ENCODE measurements at regions not wholly inside any gene's neighbourhood (a gene's known extent, or its start where the extent isn't known, plus 50 kb on each side); places are given as distances from the start of the nearest gene placed in this dataset.
"Not testable (repeated sequence)": the region's sequence is repeated elsewhere in the genome, so short reads cannot be mapped to it uniquely, and the experiment has no call there.

GRCh38 chr1:87403061-87403820, 74.6 kb downstream of the LMO4 start:
- Mint-ChIP-seq H3K27ac (no peak overlapping the region), H3K36me3 (ENCODE audit: low read depth) (peaks cover 8% of the 10 kb centered on the region), H3K9me3 (peaks cover 7% of the 10 kb centered on the region), H3K4me3 (no peak overlapping the region), H3K4me1 (peaks cover 6% of the 10 kb centered on the region), H3K27me3 (ENCODE audit: low read depth, poor library complexity) (peaks cover 2% of the 10 kb centered on the region)
- no peak for DNase-seq
- no peak for TF ChIP-seq CTCF (IDR thresholded peaks at IDR 0.05)

GRCh38 chr1:87404296-87404695, 75.6 kb downstream of the LMO4 start:
- DNase-seq: no peak
- Mint-ChIP-seq H3K4me3 (no peak overlapping the region), H3K4me1 (peaks cover 4% of the 10 kb centered on the region), H3K27me3 (ENCODE audit: low read depth, poor library complexity) (no peaks in the 10 kb centered on the region), H3K9me3 (peaks cover 7% of the 10 kb centered on the region), H3K36me3 (ENCODE audit: low read depth) (peaks cover 8% of the 10 kb centered on the region), H3K27ac (no peak overlapping the region)
- no peak for TF ChIP-seq CTCF (IDR thresholded peaks at IDR 0.05)

GRCh38 chr1:87408665-87409248, 80.1 kb downstream of the LMO4 start:
- H3K27me3 Mint-ChIP-seq (ENCODE audit: low read depth, poor library complexity): no peaks in the 10 kb centered on the region
- TF ChIP-seq CTCF (IDR thresholded peaks at IDR 0.05): no peak
- no peak overlapping the region for H3K27ac Mint-ChIP-seq
- H3K4me3 Mint-ChIP-seq: no peak overlapping the region
- peaks cover 7% of the 10 kb centered on the region for H3K9me3 Mint-ChIP-seq
- H3K36me3 Mint-ChIP-seq (ENCODE audit: low read depth): peaks cover 8% of the 10 kb centered on the region
- no peak for DNase-seq
- peaks cover 4% of the 10 kb centered on the region for H3K4me1 Mint-ChIP-seq

- Mint-ChIP-seq H3K36me3 (ENCODE audit: low read depth) (peaks cover 5% of the 10 kb centered on the region), H3K4me1 (peaks cover 4% of the 10 kb centered on the region), H3K4me3 (no peak overlapping the region), H3K27me3 (ENCODE audit: low read depth, poor library complexity) (no peaks in the 10 kb centered on the region), H3K9me3 (peaks cover 8% of the 10 kb centered on the region), H3K27ac (no peak overlapping the region)
- TF ChIP-seq CTCF (IDR thresholded peaks at IDR 0.05): no peak
- DNase-seq: no peak
Measured at GRCh38 chr1:87410776-87411480, 82.2 kb downstream of the LMO4 start.

GRCh38 chr1:87413846-87414245, 85.2 kb downstream of the LMO4 start:
- H3K36me3 Mint-ChIP-seq (ENCODE audit: low read depth); H3K27ac Mint-ChIP-seq; H3K9me3 Mint-ChIP-seq; H3K4me3 Mint-ChIP-seq; H3K4me1 Mint-ChIP-seq; H3K27me3 Mint-ChIP-seq (ENCODE audit: low read depth, poor library complexity); DNase-seq: not testable (repeated sequence)

- Mint-ChIP-seq H3K4me3 (no peak overlapping the region), H3K36me3 (ENCODE audit: low read depth) (peaks cover 9% of the 10 kb centered on the region), H3K27me3 (ENCODE audit: low read depth, poor library complexity) (peaks cover 3% of the 10 kb centered on the region), H3K9me3 (peaks cover 19% of the 10 kb centered on the region), H3K27ac (no peak overlapping the region), H3K4me1 (no peaks in the 10 kb centered on the region)
- DNase-seq: no peak
- no peak for TF ChIP-seq CTCF (IDR thresholded peaks at IDR 0.05)
Measured at GRCh38 chr1:87418048-87418447, 89.4 kb downstream of the LMO4 start.
